DOHH2 (cell line): ENCODE measurements at regions not wholly inside any gene's neighbourhood (a gene's known extent, or its start where the extent isn't known, plus 50 kb on each side); places are given as distances from the start of the nearest gene placed in this dataset.

ENCODE experiments used
- H3F3A ChIP-seq: fragments of 200-600 bp; sonication (generic), shearing (Covaris generic); 2 replicates; pipeline ENCODE4 v1.6.0; 2016; ENCODE audit warnings: antibody characterized with exemption, mild to moderate bottlenecking; ENCODE audit not compliant: control insufficient read depth, insufficient read depth
- H3K27ac ChIP-seq: fragments of 200-600 bp; sonication (generic); 2 replicates; pipeline ENCODE4 v1.5.1; 2014; ENCODE audit warnings: low read depth, mild to moderate bottlenecking, low read length, moderate library complexity
- H3K27me3 ChIP-seq: fragments of 200-600 bp; sonication (generic); 2 replicates; pipeline ENCODE4 v1.6.1; 2014; ENCODE audit warnings: mild to moderate bottlenecking, low read length, mixed read lengths; ENCODE audit not compliant: control insufficient read depth
- H3K36me3 ChIP-seq: fragments of 200-600 bp; sonication (generic); 2 replicates; pipeline ENCODE4 v1.6.1; 2014; ENCODE audit warnings: mild to moderate bottlenecking, low read length, moderate library complexity, mixed read lengths; ENCODE audit not compliant: control insufficient read depth
- H3K4me1 ChIP-seq: fragments of 200-600 bp; sonication (generic); 2 replicates; pipeline ENCODE4 v1.6.1; 2014; ENCODE audit warnings: mild to moderate bottlenecking, low read length, mixed read lengths; ENCODE audit not compliant: control insufficient read depth
- H3K4me2 ChIP-seq: fragments of 200-600 bp; sonication (generic); 2 replicates; pipeline ENCODE4 v1.6.0; 2014; ENCODE audit warnings: mild to moderate bottlenecking, low read length, moderate library complexity
- H3K4me3 ChIP-seq: fragments of 200-600 bp; sonication (generic); 2 replicates; pipeline ENCODE4 v1.5.1; 2014; ENCODE audit warnings: mild to moderate bottlenecking, low read length, mixed read lengths
- H3K79me2 ChIP-seq: fragments of 200-600 bp; sonication (generic); 2 replicates; pipeline ENCODE4 v1.6.1; 2014; ENCODE audit warnings: mild to moderate bottlenecking, low read length, mixed read lengths; ENCODE audit not compliant: control insufficient read depth
- H3K9me2 ChIP-seq: fragments of 200-600 bp; sonication (generic); replicated peaks from 2 replicates; pipeline ENCODE4 v1.6.1; 2014; ENCODE audit warnings: mild to moderate bottlenecking, low read length, mixed read lengths; ENCODE audit not compliant: control insufficient read depth
- H3K9me3 ChIP-seq: fragments of 200-600 bp; sonication (generic); 2 replicates; pipeline ENCODE4 v1.6.1; 2014; ENCODE audit warnings: antibody characterized with exemption, low read length, mixed read lengths; ENCODE audit not compliant: control insufficient read depth, insufficient read depth
- H4K20me1 ChIP-seq: fragments of 200-600 bp; sonication (generic); 2 replicates; pipeline ENCODE4 v1.6.0; 2014; ENCODE audit warnings: low read depth, mild to moderate bottlenecking, antibody characterized with exemption, low read length, moderate library complexity; ENCODE audit not compliant: control insufficient read depth, insufficient read depth
- CTCF ChIP-seq: fragments of 200-600 bp; sonication (generic); IDR thresholded peaks from one replicate; pipeline ENCODE4 v1.5.1; 2014; ENCODE audit warnings: antibody characterized with exemption, mild to moderate bottlenecking, low read depth, low read length; ENCODE audit not compliant: poor library complexity, severe bottlenecking
- EZH2phosphoT487 ChIP-seq: fragments of 200-600 bp; sonication (generic); IDR thresholded peaks from 2 replicates; pipeline ENCODE4 v1.6.1; 2017; ENCODE audit warnings: borderline replicate concordance, mild to moderate bottlenecking, antibody characterized with exemption, low read length, moderate library complexity, mixed read lengths

- Histone ChIP-seq H3K27ac (no peak overlapping the region), H3K4me3 (no peak overlapping the region), H3K79me2 (no peaks in the 10 kb centered on the region), H3K4me1 (no peaks in the 10 kb centered on the region), H3K4me2 (no peak overlapping the region), H3K27me3 (no peaks in the 10 kb centered on the region), H3K36me3 (no peaks in the 10 kb centered on the region), H3K9me3 (no peaks in the 10 kb centered on the region), H3K9me2 (no peaks in the 10 kb centered on the region), H3F3A (no peaks in the 10 kb centered on the region), H4K20me1 (no peaks in the 10 kb centered on the region)
- no peak for TF ChIP-seq CTCF
- no peak for TF ChIP-seq EZH2phosphoT487
Observed at GRCh38 chr5:53378590-53379247, 101.7 kb upstream of the FST start.

GRCh38 chr5:53386341-53386740 lies 94.1 kb upstream of the FST start:
- Histone ChIP-seq H3K4me1 (no peaks in the 10 kb centered on the region), H3K36me3 (no peaks in the 10 kb centered on the region), H3K4me2 (no peak overlapping the region), H3K4me3 (no peak overlapping the region), H3F3A (no peaks in the 10 kb centered on the region), H3K9me3 (no peaks in the 10 kb centered on the region), H3K27me3 (no peaks in the 10 kb centered on the region), H4K20me1 (no peaks in the 10 kb centered on the region), H3K27ac (no peak overlapping the region), H3K9me2 (no peaks in the 10 kb centered on the region), H3K79me2 (no peaks in the 10 kb centered on the region)
- no peak for TF ChIP-seq CTCF
- no peak for TF ChIP-seq EZH2phosphoT487

- no peak for TF ChIP-seq EZH2phosphoT487
- TF ChIP-seq CTCF = no peak
- Histone ChIP-seq H3K27me3 (no peaks in the 10 kb centered on the region), H3K36me3 (no peaks in the 10 kb centered on the region), H3K4me3 (no peak overlapping the region), H4K20me1 (no peaks in the 10 kb centered on the region), H3K79me2 (no peaks in the 10 kb centered on the region), H3K9me3 (no peaks in the 10 kb centered on the region), H3K4me1 (no peaks in the 10 kb centered on the region), H3F3A (no peaks in the 10 kb centered on the region), H3K27ac (no peak overlapping the region), H3K4me2 (no peak overlapping the region), H3K9me2 (no peaks in the 10 kb centered on the region)
Observed at GRCh38 chr5:53389093-53389492, 91.3 kb upstream of the FST start.
